HG02798 (cell line): ENCODE measurements at regions not wholly inside any gene's neighbourhood (a gene's known extent, or its start where the extent isn't known, plus 50 kb on each side); places are given as distances from the start of the nearest gene placed in this dataset.
"Not testable (repeated sequence)": the region's sequence is repeated elsewhere in the genome, so short reads cannot be mapped to it uniquely, and the experiment has no call there.

Experiments used
- ATAC-seq: cut with Tn5 transposase; IDR thresholded peaks from one replicate; pipeline ENCODE4 v1.9.1; 2021; ENCODE audit warnings: mild to moderate bottlenecking; ENCODE audit not compliant: unreplicated experiment, poor library complexity

DNA sequence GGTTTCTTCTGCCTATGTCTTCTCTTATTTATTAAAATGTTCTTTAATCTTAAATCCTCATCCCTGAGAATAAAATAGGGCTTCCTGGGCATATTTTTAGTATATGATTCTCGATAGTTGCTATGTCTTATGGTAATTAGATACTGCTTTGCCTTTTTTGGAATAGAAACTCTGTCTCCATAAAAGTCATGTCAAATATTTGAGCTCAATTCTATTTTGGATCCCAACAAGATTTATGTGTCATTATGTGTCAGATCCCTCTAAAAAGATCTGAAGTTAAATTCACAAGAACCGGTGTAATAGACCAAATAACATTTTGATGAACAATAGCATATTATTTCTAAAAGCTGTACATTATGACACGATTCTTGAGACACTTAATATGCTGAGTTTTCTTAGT, 312.5 kb upstream of the PDE3A start:
- ATAC-seq, result no peak

DNA sequence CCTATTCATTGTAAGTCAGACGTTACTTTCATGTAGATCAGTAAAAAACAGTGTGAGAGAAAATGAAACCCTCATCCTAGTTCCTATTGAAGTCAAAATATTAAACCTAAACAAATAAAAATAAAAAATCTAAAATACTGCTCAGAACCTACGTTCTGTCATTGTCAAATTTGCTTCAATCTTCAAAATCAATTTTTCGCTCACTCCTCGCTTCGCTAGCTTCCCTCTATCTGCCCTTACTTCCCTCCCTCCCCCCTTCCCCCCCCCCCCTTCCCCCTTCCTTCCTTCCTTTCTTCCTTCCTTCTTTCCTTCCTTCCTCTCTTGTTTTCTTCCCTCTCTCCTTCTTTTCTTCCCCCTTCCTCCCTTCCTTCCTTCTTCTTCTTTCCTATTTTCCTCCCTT, 310.9 kb upstream of the PDE3A start:
- no peak for ATAC-seq

GRCh38 chr12:20063116-20063515, 305.2 kb upstream of the PDE3A start:
- no peak for ATAC-seq

- ATAC-seq, result no peak
These were observed 290.7 kb upstream of the PDE3A start for GRCh38 chr12:20077618-20078017.

DNA sequence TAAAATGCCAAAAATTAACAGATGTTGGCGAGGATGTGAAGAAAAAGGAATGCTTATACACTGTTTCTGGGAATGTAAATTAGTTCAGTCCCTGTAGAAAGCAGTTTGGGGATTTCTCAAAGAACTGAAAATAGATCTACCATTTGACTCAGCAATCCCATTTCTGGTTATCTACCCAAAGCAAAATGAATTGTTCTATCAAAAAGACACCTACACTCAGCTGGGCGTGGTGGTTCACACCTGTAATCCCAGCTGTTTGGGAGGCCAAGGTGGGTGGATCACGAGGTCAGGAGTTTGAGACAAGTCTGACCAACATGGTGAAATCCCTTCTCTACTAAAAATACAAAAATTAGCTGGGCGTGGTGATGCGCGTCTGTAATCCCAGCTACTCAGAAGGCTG, 279.3 kb upstream of the PDE3A start:
- no peak for ATAC-seq

DNA sequence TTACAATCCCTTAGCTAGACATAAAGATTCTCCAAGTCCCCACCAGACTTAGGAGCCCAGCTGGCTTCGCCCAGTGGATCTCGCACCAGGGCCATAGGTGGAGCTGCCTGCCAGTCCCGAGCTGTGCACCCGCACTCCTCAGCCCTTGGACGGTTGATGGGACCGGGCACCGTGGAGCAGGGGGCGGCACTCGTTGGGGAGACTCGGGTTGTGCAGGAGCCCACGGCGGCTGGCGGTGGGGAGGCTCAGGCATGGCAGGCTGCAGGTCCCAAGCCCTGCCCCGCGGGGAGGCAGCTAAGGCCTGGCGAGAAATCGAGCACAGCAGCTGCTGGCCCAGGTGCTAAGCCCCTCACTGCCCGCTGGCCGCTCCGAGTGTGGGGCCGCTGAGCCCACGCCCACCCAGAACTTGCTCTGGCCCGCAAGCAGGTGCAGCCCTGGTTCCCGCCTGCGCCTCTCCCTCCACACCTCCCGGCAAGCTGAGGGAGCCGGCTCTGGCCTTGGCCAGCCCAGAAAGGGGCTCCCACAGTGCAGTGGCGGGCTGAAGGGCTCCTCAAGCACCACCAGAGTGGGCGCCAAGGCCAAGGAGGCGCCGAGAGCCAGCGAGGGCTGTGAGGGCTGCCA, 275.0 kb upstream of the PDE3A start:
- ATAC-seq, result not testable (repeated sequence)

DNA sequence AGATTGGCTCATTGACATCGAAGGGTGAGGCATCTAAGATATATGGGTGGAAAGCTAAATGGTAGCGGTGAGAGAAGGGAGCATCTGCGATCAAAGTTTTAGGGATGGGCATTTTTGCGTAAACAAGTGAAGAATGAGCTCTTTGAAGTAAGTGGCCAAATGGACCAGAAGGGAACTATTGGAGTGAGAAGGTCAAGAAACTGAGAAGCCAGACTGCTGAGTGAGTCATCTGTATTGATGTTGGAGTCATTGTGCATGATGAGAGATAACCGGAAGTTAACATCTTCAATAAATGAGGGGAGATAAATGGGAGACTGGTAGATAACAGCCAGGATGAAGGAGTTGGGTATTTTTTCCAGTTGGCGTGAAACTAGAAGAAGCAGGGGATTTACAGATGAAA, 271.9 kb upstream of the PDE3A start:
- no peak for ATAC-seq

DNA sequence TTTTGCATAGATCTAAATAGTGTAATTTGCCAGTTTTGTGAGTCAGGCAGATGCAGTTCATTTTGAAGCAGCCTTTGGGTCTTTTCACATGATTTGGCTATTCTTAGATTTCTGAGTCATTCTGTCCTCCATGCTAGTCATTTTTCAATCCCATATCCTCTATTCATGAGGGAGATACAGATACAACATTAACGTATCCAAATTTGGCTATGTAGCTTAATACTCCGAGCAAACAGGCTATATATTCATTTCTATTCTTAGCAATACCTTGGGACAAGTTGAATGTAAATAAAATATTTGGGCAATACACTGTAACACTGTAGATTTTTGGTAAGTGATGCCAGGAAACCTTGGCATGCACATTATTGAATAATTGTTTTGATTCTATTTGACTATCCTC, 270.7 kb upstream of the PDE3A start:
- no peak for ATAC-seq

DNA sequence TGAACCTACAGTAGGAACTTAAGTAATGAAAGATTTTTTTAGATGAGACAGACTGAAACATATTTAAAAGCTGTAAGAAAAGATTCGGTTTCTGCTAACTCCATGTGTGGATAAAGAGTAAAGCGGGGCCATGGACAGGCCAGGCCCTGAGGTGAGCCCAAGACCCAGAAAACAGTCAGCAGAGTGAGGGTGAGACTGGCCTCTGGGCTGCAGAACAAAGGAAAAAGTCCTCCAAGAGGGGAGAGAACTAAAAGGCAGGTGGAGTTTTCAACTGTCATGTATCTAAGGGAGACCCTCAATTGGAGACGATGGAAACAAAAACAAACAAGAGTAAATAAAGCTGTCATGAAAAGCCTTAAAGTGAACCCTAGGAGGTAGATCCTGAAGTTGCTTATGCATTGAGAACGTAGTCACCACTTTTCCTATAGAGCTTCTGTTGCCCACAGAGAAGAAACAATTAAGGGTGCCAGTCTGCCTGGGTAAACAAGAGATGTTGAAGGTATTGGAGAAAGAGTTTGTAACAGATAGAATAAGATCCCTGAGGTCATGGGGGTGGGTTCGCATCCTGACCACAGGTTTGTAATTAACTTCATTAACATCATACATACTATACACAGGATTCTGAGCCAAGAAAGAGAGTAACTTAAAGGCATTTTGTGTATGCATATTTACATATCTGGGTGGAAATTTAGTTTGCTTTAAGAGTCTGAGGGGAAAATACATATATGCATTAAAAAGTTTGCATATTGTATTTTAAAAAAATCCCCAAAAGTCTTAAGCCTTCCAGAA, 268.7 kb upstream of the PDE3A start:
- no peak for ATAC-seq

DNA sequence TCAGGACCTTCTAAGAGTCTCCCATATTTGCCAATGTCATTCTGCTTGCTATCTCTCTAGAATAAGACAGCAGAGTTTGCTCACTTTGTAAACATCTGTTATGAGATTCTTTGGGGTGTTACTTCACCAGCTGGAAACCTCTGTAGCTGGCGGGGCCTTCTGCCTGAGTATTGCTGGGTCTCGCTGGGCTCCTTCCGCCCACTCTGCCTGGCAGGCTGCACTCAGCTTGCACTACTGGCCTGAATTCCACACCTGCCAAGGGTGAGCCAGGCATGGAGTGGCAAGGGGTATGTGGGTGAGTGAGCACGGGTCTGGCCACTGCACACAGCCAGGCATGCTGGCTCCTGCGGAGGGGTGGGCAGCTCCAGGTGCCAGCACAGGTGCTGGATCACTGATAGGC, 267.3 kb upstream of the PDE3A start:
- ATAC-seq, result no peak

- ATAC-seq, result no peak
These were observed 262.4 kb upstream of the PDE3A start for GRCh38 chr12:20105943-20106342.

GRCh38 chr12:20109676-20110075, 258.7 kb upstream of the PDE3A start:
- ATAC-seq, result no peak

DNA sequence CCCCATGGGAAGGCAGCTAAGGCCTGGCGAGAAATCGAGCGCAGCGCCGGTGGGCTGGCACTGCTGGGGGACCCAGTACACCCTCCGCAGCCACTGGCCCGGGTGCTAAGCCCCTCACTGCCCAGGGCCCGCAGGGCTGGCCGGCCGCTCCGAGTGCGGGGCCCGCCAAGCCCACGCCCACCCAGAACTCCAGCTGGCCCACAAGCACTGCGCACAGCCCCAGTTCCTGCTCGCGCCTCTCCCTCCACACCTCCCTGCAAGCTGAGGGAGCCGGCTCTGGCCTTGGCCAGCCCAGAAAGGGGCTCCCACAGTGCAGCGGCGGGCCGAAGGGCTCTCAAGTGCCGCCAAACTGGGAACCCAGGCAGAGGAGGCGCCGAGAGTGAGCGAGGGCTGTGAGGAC, 253.0 kb upstream of the PDE3A start:
- ATAC-seq, result not testable (repeated sequence)

DNA sequence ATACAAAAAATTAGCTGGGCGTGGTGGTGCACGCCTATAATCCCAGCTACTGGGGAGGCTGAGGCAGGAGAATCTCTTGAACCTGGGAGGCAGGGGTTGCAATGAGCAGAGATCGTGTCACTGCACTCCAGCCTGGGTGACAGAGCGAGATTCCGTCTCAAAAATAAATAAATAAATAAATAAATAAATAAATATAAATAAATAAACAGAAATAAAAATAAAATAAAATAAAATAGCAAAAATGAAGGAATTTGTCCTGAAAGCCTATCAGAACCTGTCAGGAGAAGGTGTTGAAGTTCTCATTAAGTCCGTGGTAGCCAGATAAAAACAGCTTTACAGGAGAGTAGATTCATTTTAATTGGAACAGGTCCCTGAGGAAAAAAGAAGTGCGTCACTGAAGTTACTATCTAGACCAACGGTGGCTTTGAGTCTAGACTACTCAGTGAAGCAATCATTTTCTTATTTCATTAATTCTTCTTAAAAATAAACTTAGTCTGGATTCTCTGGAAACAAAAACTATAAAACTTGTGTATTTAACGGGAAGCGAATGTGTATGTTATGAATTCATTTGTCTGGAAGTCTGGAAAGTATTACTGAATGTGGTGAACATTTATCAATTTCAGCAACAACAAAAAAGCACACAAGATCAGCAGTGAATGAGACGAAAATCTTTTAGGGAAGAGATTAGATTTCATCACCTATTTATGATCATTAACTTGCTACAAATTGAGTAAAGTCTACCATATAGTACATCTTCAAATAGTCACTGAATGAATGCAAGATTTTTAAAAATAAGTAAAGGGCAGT, 248.5 kb upstream of the PDE3A start:
- no peak for ATAC-seq

GRCh38 chr12:20120403-20120725, 248.0 kb upstream of the PDE3A start:
- ATAC-seq, result no peak

DNA sequence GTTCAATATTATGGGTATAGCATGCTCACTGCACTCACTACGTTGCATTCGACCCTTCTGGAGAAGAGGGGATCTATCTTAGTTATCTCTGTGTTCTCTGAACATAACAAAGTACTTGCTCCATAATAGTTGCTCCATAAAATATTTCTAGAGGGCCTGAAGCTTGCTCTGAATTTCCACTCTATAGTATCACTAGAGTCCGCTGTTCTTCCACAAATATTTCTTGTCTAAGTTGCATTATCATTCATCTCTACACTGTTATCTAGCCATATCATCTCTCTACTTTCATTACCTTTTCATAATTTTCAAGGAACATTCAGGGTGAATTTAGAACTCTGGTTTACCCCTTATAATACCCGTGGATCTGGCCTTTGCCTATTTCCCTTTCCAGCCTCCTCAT, 246.1 kb upstream of the PDE3A start:
- ATAC-seq, result no peak

DNA sequence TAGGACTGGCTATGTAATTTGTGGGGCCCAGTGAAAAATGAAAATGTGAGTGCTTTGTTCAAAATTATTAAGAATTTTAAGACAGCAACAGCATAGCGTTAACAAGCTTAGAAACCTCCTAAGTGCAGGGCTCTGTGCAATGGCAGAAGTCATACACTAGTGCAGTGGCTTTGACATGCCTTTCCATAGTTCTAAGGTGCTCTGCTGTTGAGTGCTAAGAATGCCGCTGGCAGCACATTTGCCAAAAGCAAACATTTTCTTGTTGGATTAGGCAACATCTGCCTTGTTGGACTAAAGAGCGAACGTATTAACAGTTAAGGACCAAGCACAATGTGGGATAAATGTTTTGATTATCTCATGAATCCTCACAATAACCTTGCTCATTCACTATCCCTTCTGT, 244.9 kb upstream of the PDE3A start:
- no peak for ATAC-seq

DNA sequence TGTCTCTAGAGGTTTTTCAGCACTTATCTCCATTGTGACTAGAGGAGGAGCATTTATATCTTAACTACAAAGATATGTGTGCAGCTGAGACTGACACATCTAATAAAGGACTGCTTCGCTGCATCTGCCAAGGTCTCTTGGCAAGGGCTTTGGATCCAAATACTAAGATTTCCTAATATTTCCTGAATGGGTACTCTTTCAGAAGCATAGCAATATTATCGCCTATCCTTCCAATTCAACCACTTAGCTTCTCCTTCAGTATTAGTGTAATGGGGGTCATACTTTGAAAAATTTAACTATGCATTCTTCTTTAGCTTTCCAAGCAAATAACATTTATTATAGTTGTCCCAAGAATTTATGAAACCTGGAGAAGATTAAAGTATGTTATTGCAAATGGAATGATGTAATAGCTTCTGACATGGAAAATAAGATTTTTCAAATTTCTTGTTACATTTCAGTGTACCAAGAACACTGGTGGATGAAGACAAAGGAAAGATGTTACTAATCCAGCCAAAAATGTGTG, 243.0 kb upstream of the PDE3A start:
- no peak for ATAC-seq

DNA sequence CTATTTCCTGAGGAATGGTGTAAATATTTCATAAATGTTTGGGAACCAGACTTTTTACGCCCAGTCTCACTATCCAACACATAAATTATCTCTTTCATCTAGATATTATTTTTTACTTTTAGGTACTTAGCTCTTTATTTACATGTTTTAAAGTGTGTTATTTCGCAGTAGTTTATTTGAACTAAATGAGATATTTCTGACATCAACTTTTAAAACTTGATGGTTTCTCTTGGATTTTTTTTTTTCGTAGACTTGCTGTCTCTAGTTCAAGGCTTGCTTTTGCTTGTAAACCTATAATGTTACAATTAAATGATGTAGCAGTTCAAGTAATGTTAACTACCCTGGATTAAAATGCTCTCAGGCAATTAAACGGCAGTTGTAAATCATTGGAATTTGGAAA, 241.7 kb upstream of the PDE3A start:
- no peak for ATAC-seq

GRCh38 chr12:20127413-20127812, 240.9 kb upstream of the PDE3A start:
- ATAC-seq, result no peak

DNA sequence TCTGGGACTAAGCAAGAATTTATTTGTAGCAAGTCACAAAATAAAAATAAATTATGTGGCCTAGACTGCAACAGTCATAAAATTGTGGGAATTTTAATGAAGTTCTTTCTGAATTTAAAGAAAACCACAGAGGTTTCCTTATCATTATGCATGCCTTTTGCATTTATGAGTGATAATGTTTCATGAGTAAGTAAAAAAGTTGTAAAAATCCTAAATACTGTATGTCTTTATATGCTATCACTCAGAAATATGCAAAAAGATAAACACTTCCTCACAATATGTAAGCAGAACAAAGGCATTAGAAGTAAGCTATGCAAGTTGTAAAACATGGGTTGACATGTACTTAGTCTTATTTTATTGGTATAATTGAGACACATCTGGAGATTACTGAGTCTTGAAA, 239.4 kb upstream of the PDE3A start:
- ATAC-seq, result no peak
